ENCODE measurements at regions not wholly inside any gene's neighbourhood (a gene's known extent, or its start where the extent isn't known, plus 50 kb on each side); places are given as distances from the start of the nearest gene placed in this dataset.

GRCh38 chr2:21837168-21837960, 713.6 kb downstream of the TDRD15 start:
- TF ChIP-seq, protein P1, sequence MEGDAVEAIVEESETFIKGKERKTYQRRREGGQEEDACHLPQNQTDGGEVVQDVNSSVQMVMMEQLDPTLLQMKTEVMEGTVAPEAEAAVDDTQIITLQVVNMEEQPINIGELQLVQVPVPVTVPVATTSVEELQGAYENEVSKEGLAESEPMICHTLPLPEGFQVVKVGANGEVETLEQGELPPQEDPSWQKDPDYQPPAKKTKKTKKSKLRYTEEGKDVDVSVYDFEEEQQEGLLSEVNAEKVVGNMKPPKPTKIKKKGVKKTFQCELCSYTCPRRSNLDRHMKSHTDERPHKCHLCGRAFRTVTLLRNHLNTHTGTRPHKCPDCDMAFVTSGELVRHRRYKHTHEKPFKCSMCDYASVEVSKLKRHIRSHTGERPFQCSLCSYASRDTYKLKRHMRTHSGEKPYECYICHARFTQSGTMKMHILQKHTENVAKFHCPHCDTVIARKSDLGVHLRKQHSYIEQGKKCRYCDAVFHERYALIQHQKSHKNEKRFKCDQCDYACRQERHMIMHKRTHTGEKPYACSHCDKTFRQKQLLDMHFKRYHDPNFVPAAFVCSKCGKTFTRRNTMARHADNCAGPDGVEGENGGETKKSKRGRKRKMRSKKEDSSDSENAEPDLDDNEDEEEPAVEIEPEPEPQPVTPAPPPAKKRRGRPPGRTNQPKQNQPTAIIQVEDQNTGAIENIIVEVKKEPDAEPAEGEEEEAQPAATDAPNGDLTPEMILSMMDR (IDR thresholded peaks at IDR 0.05): no peak

DNA sequence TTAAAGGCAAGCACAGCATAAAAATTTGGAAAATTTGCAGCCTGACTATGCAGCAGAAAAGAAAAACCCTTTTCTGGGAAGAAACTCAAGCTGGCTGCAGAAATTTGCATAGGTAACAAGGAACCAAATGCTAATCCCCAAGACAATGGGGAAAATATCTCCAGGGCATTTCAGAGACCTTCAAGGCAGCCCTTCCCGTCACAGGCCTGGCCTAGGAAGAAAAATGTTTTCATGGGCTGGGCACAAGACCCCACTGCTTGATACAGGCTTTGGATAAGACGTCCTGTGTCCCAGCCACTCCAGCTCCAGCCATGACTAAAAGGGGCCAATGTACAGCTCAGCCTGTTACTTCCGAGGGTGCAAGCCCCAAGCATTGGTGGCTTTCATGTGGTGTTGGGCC, 717.6 kb downstream of the TDRD15 start:
- TF ChIP-seq, protein P1 (IDR thresholded peaks at IDR 0.05): no peak

- TF ChIP-seq, protein P1 (IDR thresholded peaks at IDR 0.05): no peak
Measured at GRCh38 chr2:21854938-21855337, 731.2 kb downstream of the TDRD15 start.

DNA sequence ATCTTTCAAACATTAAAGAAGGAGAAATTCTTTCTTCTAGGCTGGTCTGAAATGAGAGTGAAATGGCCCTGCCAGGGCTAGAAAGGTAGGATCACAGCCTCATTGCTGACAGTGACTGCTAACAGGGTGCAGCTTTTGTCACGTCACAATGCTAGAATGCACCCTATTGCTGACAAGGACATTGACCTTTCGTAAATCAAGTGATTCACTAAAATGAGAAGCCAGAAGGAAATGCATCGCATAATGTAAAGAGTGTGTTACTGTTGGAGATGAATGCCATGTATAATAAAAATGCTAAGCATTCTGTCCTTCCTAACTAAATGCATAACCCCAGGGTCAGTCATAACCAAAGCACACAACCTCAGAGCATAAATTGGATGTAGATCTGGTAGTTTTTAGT, 732.9 kb downstream of the TDRD15 start:
- TF ChIP-seq, protein P1 (IDR thresholded peaks at IDR 0.05): no peak

GRCh38 chr2:21860907-21861306, 737.1 kb downstream of the TDRD15 start:
- TF ChIP-seq, protein P1 (IDR thresholded peaks at IDR 0.05): no peak

GRCh38 chr2:21866316-21866715, 742.5 kb downstream of the TDRD15 start:
- TF ChIP-seq, protein P1 (IDR thresholded peaks at IDR 0.05): no peak

DNA sequence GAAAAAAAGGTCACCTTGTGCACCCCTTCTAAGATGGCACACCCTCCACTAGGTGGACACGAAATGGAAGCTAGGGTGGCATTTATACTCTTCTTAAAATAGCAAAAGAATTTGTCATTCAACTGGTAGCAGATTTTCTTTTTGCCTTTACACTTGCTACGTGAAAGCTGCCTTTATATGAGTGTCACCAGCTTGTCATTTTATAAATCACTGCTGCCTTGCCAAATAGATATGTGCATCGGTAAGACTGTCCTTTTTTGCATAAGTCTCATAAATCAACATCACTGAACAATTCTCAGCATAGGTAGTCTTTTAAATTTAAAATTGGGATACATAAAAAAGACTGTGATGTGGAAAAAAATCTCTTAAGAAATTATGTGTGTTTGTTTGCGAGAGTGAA, 764.1 kb downstream of the TDRD15 start:
- TF ChIP-seq, protein P1 (IDR thresholded peaks at IDR 0.05): no peak

Data from LNCAP (cell line).